NCI-H526 treated with DMSO at 0.1 percent for 48 hours (cell line): ENCODE measurements at regions not wholly inside any gene's neighbourhood (a gene's known extent, or its start where the extent isn't known, plus 50 kb on each side); places are given as distances from the start of the nearest gene placed in this dataset.

Experiments
- DNase-seq: peaks from one replicate; lab custom pipeline; 2025; lab: John Stamatoyannopoulos, UW

- DNase-seq, result no peak
Observed at GRCh38 chr1:90558754-90559378, 158.2 kb downstream of the BARHL2 start.

- DNase-seq, result no peak
Observed at GRCh38 chr1:90558126-90558525, 159.0 kb downstream of the BARHL2 start.

GRCh38 chr1:90557706-90558105, 159.4 kb downstream of the BARHL2 start:
- DNase-seq, result no peak

- DNase-seq, result no peak
Observed at GRCh38 chr1:90550626-90551406, 166.3 kb downstream of the BARHL2 start.

GRCh38 chr1:90544356-90544755, 172.7 kb downstream of the BARHL2 start:
- DNase-seq, result no peak

- DNase-seq, result no peak
Observed at GRCh38 chr1:90537606-90538362, 179.3 kb downstream of the BARHL2 start.

- no peak for DNase-seq
Observed at GRCh38 chr1:90534663-90535295, 182.3 kb downstream of the BARHL2 start.

GRCh38 chr1:90534116-90534515, 183.0 kb downstream of the BARHL2 start:
- DNase-seq, result no peak

- peak; percentile 23 for DNase-seq
Observed at GRCh38 chr1:90526954-90527353, 190.1 kb downstream of the BARHL2 start.

- DNase-seq, result no peak
Observed at GRCh38 chr1:90522432-90522831, 194.7 kb downstream of the BARHL2 start.

- DNase-seq, result no peak
Observed at GRCh38 chr1:90513956-90514355, 203.1 kb downstream of the BARHL2 start.

- DNase-seq, result no peak
Observed at GRCh38 chr1:90512441-90512840, 204.7 kb downstream of the BARHL2 start.

GRCh38 chr1:90510143-90510542, 207.0 kb downstream of the BARHL2 start:
- no peak for DNase-seq

GRCh38 chr1:90509225-90510048, 207.7 kb downstream of the BARHL2 start:
- no peak for DNase-seq

- no peak for DNase-seq
Observed at GRCh38 chr1:90508376-90509167, 208.5 kb downstream of the BARHL2 start.

- no peak for DNase-seq
Observed at GRCh38 chr1:90507173-90507572, 209.9 kb downstream of the BARHL2 start.

GRCh38 chr1:90505806-90506205, 211.3 kb downstream of the BARHL2 start:
- no peak for DNase-seq

- DNase-seq, result peak; percentile 39
Observed at GRCh38 chr1:90504509-90504908, 212.6 kb downstream of the BARHL2 start.

- DNase-seq, result no peak
Observed at GRCh38 chr1:90502696-90503095, 214.4 kb downstream of the BARHL2 start.

- DNase-seq, result no peak
Observed at GRCh38 chr1:90502194-90502593, 214.9 kb downstream of the BARHL2 start.

GRCh38 chr1:90501281-90501680, 215.8 kb downstream of the BARHL2 start:
- no peak for DNase-seq
